H1 (cell line): ENCODE measurements at regions not wholly inside any gene's neighbourhood (a gene's known extent, or its start where the extent isn't known, plus 50 kb on each side); places are given as distances from the start of the nearest gene placed in this dataset.

Experiments
- CTCF ChIP-seq, 3 experiments: IDR thresholded peaks; 1 replicate in 2 of 3; 2 replicates in 1 of 3; pipeline versions ENCODE4 v1.5.1 to v1.6.1; 2011; ENCODE audit warnings: low read length in 3 of 3, mild to moderate bottlenecking in 3 of 3, inconsistent platforms in 2 of 3, low read depth in 1 of 3, moderate library complexity in 1 of 3; ENCODE audit not compliant: insufficient read depth in 1 of 3; ENCODE audit errors: control extremely low read depth in 1 of 3
- EP300 ChIP-seq, 2 experiments: IDR thresholded peaks; 1 replicate in 1 of 2; 2 replicates in 1 of 2; pipeline ENCODE4 v1.6.1; 2011 to 2012; ENCODE audit warnings: low read depth in 2 of 2, low read length in 2 of 2, mild to moderate bottlenecking in 2 of 2, borderline replicate concordance in 1 of 2, inconsistent platforms in 1 of 2, moderate library complexity in 1 of 2
- MAFK ChIP-seq: IDR thresholded peaks from 2 replicates; pipeline ENCODE4 v1.6.1; 2012; ENCODE audit warnings: low read depth, mild to moderate bottlenecking, improper control_type of control experiment, low read length
- POLR2A ChIP-seq, 2 experiments: IDR thresholded peaks; 1 replicate in 1 of 2; 2 replicates in 1 of 2; pipeline ENCODE4 v1.6.1; 2011; ENCODE audit warnings: low read depth in 2 of 2, low read length in 2 of 2, mild to moderate bottlenecking in 2 of 2; ENCODE audit errors: control extremely low read depth in 1 of 2
- TEAD4 ChIP-seq: IDR thresholded peaks from 2 replicates; pipeline ENCODE4 v1.6.1; 2012; ENCODE audit warnings: low read depth, low read length, inconsistent platforms, mixed read lengths
- USF2 ChIP-seq: IDR thresholded peaks from 2 replicates; pipeline ENCODE4 v1.6.1; 2011; ENCODE audit warnings: low read length, improper control_type of control experiment

GRCh38 chr3:162722337-162722736 is 1225.7 kb downstream of the OTOL1 start:
- TF ChIP-seq EP300 (IDR thresholded peaks at IDR 0.05; ENCODE audit: borderline replicate concordance in 1 of 2, low read depth in 2 of 2, low read length in 2 of 2) (no peak), USF2 (no peak), CTCF (IDR thresholded peaks at IDR 0.05; ENCODE audit: control extremely low read depth in 1 of 3, insufficient read depth in 1 of 3, low read depth in 1 of 3, low read length in 3 of 3) (no peak), TEAD4 (no peak), POLR2A (IDR thresholded peaks at IDR 0.05; ENCODE audit: control extremely low read depth in 1 of 2, low read depth in 2 of 2, low read length in 2 of 2) (no peak), MAFK (no peak)
